Smooth muscle cell (in vitro differentiated cells): ENCODE measurements at regions not wholly inside any gene's neighbourhood (a gene's known extent, or its start where the extent isn't known, plus 50 kb on each side); places are given as distances from the start of the nearest gene placed in this dataset.

Source experiments
- DNase-seq: peaks from one replicate; lab custom pipeline; 2025; ENCODE audit not compliant: unreplicated experiment; lab: John Stamatoyannopoulos, UW
- H2AFZ ChIP-seq: fragments of 200-600 bp; sonication (generic); 2 replicates; pipeline ENCODE4 v1.6.0; 2016; ENCODE audit warnings: antibody characterized with exemption, low read depth, mild to moderate bottlenecking
- H3F3A ChIP-seq: fragments of 200-600 bp; sonication (generic); 2 replicates; pipeline ENCODE4 v1.6.0; 2017; ENCODE audit warnings: antibody characterized with exemption, low read depth
- H3K27ac ChIP-seq: fragments of 200-600 bp; sonication (generic); 2 replicates; pipeline ENCODE4 v1.5.1; 2016; ENCODE audit warnings: low read depth, mild to moderate bottlenecking
- H3K27me3 ChIP-seq: fragments of 200-600 bp; sonication (generic); 2 replicates; pipeline ENCODE4 v1.6.1; 2016; ENCODE audit warnings: low read depth, mild to moderate bottlenecking
- H3K36me3 ChIP-seq: fragments of 200-600 bp; sonication (generic); 2 replicates; pipeline ENCODE4 v1.5.1; 2016; ENCODE audit warnings: low read depth
- H3K4me1 ChIP-seq: fragments of 200-600 bp; sonication (generic); 2 replicates; pipeline ENCODE4 v1.5.1; 2016; ENCODE audit warnings: low read depth
- H3K4me2 ChIP-seq: fragments of 200-600 bp; sonication (generic); 2 replicates; pipeline ENCODE4 v1.6.0; 2016; ENCODE audit warnings: mild to moderate bottlenecking
- H3K4me3 ChIP-seq: fragments of 200-600 bp; sonication (generic); 2 replicates; pipeline ENCODE4 v1.5.1; 2016; ENCODE audit warnings: mild to moderate bottlenecking
- H3K79me2 ChIP-seq: fragments of 200-600 bp; sonication (generic); 2 replicates; pipeline ENCODE4 v1.6.0; 2016; ENCODE audit warnings: low read depth, mild to moderate bottlenecking
- H3K9ac ChIP-seq: fragments of 200-600 bp; sonication (generic); 2 replicates; pipeline ENCODE4 v1.6.0; 2016; ENCODE audit warnings: low read depth
- H3K9me3 ChIP-seq: fragments of 200-600 bp; sonication (generic); replicated peaks from 2 replicates; pipeline ENCODE4 v1.5.1; 2016; ENCODE audit warnings: low read depth
- H4K20me1 ChIP-seq: fragments of 200-600 bp; sonication (generic); 2 replicates; pipeline ENCODE4 v1.6.0; 2016; ENCODE audit warnings: low read depth
- WGBS: methylation state at CpG from one replicate; pipeline ENCODE4 v1.1.7; 2016; ENCODE audit warnings: low lambda C conversion rate; 5-methylcytosine and 5-hydroxymethylcytosine counted together
- TF ChIP-seq, protein P1 (sequence below): fragments of 200-600 bp; sonication (generic); IDR thresholded peaks from 2 replicates; pipeline ENCODE4 v1.5.1; 2017; ENCODE audit warnings: borderline replicate concordance, mild to moderate bottlenecking, antibody characterized with exemption; ENCODE audit not compliant: insufficient read depth, poor library complexity, severe bottlenecking

- Histone ChIP-seq H3K27ac (no peak overlapping the region), H3K4me1 (no peaks in the 10 kb centered on the region), H3K36me3 (no peaks in the 10 kb centered on the region), H3K9me3 (no peaks in the 10 kb centered on the region), H3K4me3 (no peak overlapping the region), H3K27me3 (no peaks in the 10 kb centered on the region), H2AFZ (no peak overlapping the region), H3K9ac (no peak overlapping the region), H3K4me2 (no peak overlapping the region), H3F3A (no peaks in the 10 kb centered on the region), H3K79me2 (no peaks in the 10 kb centered on the region), H4K20me1 (no peaks in the 10 kb centered on the region)
- DNase-seq: no peak
- TF ChIP-seq, protein P1, sequence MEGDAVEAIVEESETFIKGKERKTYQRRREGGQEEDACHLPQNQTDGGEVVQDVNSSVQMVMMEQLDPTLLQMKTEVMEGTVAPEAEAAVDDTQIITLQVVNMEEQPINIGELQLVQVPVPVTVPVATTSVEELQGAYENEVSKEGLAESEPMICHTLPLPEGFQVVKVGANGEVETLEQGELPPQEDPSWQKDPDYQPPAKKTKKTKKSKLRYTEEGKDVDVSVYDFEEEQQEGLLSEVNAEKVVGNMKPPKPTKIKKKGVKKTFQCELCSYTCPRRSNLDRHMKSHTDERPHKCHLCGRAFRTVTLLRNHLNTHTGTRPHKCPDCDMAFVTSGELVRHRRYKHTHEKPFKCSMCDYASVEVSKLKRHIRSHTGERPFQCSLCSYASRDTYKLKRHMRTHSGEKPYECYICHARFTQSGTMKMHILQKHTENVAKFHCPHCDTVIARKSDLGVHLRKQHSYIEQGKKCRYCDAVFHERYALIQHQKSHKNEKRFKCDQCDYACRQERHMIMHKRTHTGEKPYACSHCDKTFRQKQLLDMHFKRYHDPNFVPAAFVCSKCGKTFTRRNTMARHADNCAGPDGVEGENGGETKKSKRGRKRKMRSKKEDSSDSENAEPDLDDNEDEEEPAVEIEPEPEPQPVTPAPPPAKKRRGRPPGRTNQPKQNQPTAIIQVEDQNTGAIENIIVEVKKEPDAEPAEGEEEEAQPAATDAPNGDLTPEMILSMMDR: no peak
- 74% methylated on average over 5 of the region's 5 CpGs for WGBS
These were observed 708.6 kb downstream of the C4orf33 start for GRCh38 chr4:129804461-129804981.

- Histone ChIP-seq H3K9me3 (no peaks in the 10 kb centered on the region), H2AFZ (no peak overlapping the region), H4K20me1 (no peaks in the 10 kb centered on the region), H3K4me3 (no peak overlapping the region), H3K36me3 (no peaks in the 10 kb centered on the region), H3K4me1 (no peaks in the 10 kb centered on the region), H3K79me2 (no peaks in the 10 kb centered on the region), H3K9ac (no peak overlapping the region), H3K4me2 (no peak overlapping the region), H3K27me3 (no peaks in the 10 kb centered on the region), H3F3A (no peaks in the 10 kb centered on the region), H3K27ac (no peak overlapping the region)
- TF ChIP-seq, protein P1: no peak
- no peak for DNase-seq
These were observed 711.0 kb downstream of the C4orf33 start for GRCh38 chr4:129806986-129807385.

DNA sequence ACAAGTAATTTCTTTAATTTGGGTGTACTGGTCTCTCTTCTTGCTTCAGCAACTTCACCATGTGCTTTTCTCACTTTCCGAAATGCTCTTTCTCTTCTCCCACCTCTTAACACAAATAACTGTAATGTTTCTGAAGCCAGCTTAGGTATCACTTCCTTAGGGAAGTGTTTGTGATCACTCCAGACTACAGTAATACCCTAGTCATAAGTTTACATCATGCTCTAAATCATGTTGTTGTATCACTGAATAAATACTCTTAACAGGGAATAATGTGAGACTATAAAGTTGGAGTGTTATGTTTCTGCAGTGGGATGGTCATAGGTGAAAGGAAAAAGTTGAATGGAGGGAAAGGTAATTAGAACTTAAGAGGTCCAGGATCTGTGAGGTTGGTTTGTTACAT, 712.3 kb downstream of the C4orf33 start:
- 92% methylated on average over 1 of the region's 1 CpG for WGBS
- no peaks in the 10 kb centered on the region for H4K20me1 ChIP-seq
- DNase-seq: no peak
- H3K4me2 ChIP-seq: no peak overlapping the region
- no peak overlapping the region for H3K4me3 ChIP-seq
- no peak overlapping the region for H3K27ac ChIP-seq
- H2AFZ ChIP-seq: no peak overlapping the region
- no peaks in the 10 kb centered on the region for H3K79me2 ChIP-seq
- TF ChIP-seq, protein P1: no peak
- H3K27me3 ChIP-seq: no peaks in the 10 kb centered on the region
- no peaks in the 10 kb centered on the region for H3K36me3 ChIP-seq
- H3K4me1 ChIP-seq: no peaks in the 10 kb centered on the region
- no peaks in the 10 kb centered on the region for H3F3A ChIP-seq
- H3K9ac ChIP-seq: no peak overlapping the region
- no peaks in the 10 kb centered on the region for H3K9me3 ChIP-seq

- Histone ChIP-seq H2AFZ (no peak overlapping the region), H3K4me1 (peaks cover 8% of the 10 kb centered on the region), H3K4me2 (no peak overlapping the region), H4K20me1 (no peaks in the 10 kb centered on the region), H3K9me3 (no peaks in the 10 kb centered on the region), H3K4me3 (no peak overlapping the region), H3F3A (no peaks in the 10 kb centered on the region), H3K27me3 (no peaks in the 10 kb centered on the region), H3K79me2 (no peaks in the 10 kb centered on the region), H3K27ac (no peak overlapping the region), H3K9ac (no peak overlapping the region), H3K36me3 (no peaks in the 10 kb centered on the region)
- TF ChIP-seq, protein P1: no peak
- no peak for DNase-seq
- 96% methylated on average over 1 of the region's 1 CpG for WGBS
These were observed 725.1 kb downstream of the C4orf33 start for GRCh38 chr4:129821073-129821472.
